ENCODE measurements at regions not wholly inside any gene's neighbourhood (a gene's known extent, or its start where the extent isn't known, plus 50 kb on each side); places are given as distances from the start of the nearest gene placed in this dataset.

- TF ChIP-seq CTCF (conservative IDR thresholded peaks at IDR 0.05; ENCODE audit: low read depth, low read length): no peak
- TF ChIP-seq EZH2 (IDR thresholded peaks at IDR 0.05; ENCODE audit: borderline replicate concordance, low read depth, low read length, poor library complexity, severe bottlenecking): no peak
These were observed 163.0 kb upstream of the TMCC3 start for GRCh38 chr12:94813314-94813713.

Data from A673 (cell line).